Activated T-cell treated with anti-CD3 and anti-CD28 coated beads, Interleukin-2, amount 50 U/mL, for 4 hours (primary cell): ENCODE measurements at regions not wholly inside any gene's neighbourhood (a gene's known extent, or its start where the extent isn't known, plus 50 kb on each side); places are given as distances from the start of the nearest gene placed in this dataset.
"Not testable (repeated sequence)": the region's sequence is repeated elsewhere in the genome, so short reads cannot be mapped to it uniquely, and the experiment has no call there.

Source experiments
- ATAC-seq, 2 donors: fragments of 200-7000 bp; cut with Tn5 transposase; one replicate each; pipeline ENCODE4 v1.10.0; 2021
- DNase-seq: peaks from one replicate; pipeline ENCODE4 v3.0.0-alpha.2; 2020
- H3K27me3 Mint-ChIP-seq: one replicate; pipeline ENCODE4 v1.8.0; 2021; ENCODE audit warnings: low read depth, mixed read lengths
- H3K36me3 Mint-ChIP-seq: one replicate; pipeline ENCODE4 v1.8.0; 2022; ENCODE audit warnings: mixed read lengths; ENCODE audit not compliant: insufficient read depth
- H3K4me1 Mint-ChIP-seq: one replicate; pipeline ENCODE4 v1.8.0; 2021; ENCODE audit warnings: low read depth, mixed read lengths
- H3K4me3 Mint-ChIP-seq: one replicate; pipeline ENCODE4 v1.8.0; 2021; ENCODE audit warnings: mild to moderate bottlenecking, moderate library complexity, mixed read lengths
- H3K9me3 Mint-ChIP-seq: one replicate; pipeline ENCODE4 v1.8.0; 2021; ENCODE audit warnings: mixed read lengths

DNA sequence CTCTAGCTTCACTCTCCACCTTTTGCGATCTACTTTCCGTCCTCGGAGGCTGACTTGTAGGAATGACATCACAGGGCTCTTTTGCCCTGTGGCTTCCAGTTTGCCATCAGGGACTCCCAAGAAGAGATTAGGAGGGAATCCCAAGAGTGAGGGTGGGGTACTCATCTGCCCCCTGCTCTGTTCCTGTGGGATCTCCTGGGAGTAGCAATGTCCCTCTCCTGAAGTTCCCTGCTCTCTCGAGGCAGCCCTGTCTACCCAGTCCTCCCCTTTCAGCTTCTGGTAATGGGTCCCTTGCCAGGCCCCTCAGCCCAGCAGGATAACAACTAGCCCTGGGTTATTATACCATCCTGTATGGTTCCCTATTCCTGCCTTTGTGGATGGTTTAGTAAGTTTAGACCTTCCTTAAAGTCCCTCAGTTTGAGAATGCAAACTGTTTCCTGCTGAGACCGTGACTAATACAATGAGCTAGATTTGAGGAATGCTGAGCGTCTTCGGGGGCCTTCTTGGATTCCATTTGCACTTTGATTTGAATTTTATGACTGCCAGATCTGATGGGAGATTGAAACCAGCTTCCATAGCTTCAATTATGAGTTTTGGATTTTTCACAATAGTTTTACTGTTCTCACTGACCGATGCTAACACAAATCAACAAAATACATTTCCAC is 73.7 kb upstream of the IPO5 start:
- Mint-ChIP-seq H3K4me3 (no peak overlapping the region), H3K9me3 (no peaks in the 10 kb centered on the region), H3K27me3 (peaks cover 22% of the 10 kb centered on the region), H3K4me1 (no peaks in the 10 kb centered on the region), H3K36me3 (no peaks in the 10 kb centered on the region)
- ATAC-seq (no peak), DNase-seq (no peak)

DNA sequence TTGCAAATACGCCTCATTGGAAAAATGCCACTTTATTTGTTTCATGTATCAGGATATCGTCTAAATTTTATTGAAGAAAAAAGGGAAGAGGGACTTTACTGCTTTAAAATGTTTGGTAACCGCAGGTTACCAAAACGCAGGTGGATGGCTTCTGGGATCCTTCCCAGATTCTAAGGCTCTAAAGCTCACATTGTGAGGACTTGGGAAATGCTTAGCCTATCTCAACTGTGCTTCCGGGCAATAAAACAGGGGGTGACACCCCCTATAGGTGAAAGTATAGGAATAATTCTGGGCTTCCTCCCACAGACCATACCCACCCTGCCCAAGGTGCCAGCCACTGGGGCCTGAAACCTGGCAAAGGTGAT is 73.2 kb upstream of the IPO5 start:
- Mint-ChIP-seq H3K9me3 (no peaks in the 10 kb centered on the region), H3K27me3 (peaks cover 22% of the 10 kb centered on the region), H3K4me3 (no peak overlapping the region), H3K36me3 (no peaks in the 10 kb centered on the region), H3K4me1 (no peaks in the 10 kb centered on the region)
- no peak for ATAC-seq
- DNase-seq = no peak

DNA sequence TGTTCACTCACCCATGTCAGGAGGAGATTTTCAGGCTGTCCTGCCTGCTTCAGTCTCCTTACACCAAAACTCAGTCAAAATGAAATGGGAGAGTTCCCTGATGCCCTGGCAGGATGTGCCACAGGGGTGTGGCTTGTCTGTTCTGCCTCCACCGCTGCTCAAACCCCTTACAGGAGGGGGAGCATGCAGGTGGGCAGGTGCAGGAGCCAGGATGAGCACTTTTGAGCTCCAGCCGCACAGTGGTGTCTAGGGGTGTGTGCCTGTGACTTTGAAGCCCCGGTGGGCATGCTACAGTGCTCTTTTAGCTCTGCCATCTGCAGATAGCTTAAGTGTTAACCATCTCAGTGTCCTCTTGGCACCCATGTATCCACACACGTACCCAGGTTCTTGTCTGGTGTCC is 71.9 kb upstream of the IPO5 start:
- no peaks in the 10 kb centered on the region for H3K9me3 Mint-ChIP-seq
- H3K4me1 Mint-ChIP-seq = no peaks in the 10 kb centered on the region
- H3K36me3 Mint-ChIP-seq = no peaks in the 10 kb centered on the region
- H3K27me3 Mint-ChIP-seq = peaks cover 28% of the 10 kb centered on the region
- H3K4me3 Mint-ChIP-seq = no peak overlapping the region
- ATAC-seq (no peak), DNase-seq (no peak)

DNA sequence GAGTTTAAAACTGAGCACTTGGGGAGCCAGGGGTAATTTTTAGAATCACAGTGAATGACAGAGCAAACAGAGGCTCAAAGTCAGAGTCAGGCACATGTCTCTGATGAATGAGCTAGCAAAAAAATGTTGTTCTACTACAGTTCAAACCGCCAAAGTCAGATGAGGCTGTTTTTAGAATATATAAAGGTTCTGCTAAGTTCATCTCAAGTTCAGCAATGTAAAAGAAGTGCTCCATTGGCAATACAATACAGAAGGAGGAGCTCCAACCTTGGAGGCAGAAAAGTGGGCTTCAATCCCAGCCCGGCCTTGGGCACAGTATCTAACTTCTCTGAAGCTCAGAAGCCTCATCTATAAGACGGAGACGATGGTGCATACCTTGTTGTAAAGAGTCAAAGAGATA is 70.1 kb upstream of the IPO5 start:
- Mint-ChIP-seq H3K9me3 (no peaks in the 10 kb centered on the region), H3K36me3 (no peaks in the 10 kb centered on the region), H3K27me3 (peaks cover 29% of the 10 kb centered on the region), H3K4me1 (no peaks in the 10 kb centered on the region), H3K4me3 (no peak overlapping the region)
- ATAC-seq (no peak), DNase-seq (no peak)

DNA sequence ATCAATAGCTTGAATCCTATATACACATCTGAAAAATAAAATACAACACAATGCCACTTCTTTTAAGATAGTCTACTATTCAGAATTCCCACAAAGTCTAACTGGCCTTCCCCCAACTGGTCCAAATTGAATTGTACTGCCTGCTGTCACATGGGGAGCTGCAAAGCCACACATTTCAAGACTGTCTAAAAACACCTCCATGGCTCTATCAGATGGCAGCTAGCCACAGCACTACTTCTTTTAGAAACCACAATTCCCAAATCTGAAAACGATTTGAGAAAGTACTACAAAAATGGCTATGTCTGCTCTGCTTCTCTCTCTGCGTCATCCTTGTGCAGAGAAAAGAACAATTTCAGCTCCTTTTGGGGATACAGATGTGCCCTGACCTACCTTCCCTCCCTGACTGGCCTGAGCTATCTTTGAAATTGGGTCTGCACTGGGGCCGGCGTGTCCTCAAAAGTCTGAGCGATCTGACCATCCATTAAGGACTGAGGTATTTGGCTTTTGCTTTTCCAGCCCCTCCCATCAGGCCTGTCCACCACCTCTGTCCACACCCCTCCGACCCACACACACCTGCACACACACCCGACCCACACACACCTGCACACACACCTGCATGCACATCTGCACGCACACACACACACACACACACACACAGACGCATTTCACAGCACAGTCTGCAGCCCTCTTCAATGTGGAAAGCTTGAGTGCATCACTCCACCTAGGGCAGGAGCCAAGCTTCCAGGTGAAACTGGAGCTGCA is 68.6 kb upstream of the IPO5 start:
- no peaks in the 10 kb centered on the region for H3K4me1 Mint-ChIP-seq

DNA sequence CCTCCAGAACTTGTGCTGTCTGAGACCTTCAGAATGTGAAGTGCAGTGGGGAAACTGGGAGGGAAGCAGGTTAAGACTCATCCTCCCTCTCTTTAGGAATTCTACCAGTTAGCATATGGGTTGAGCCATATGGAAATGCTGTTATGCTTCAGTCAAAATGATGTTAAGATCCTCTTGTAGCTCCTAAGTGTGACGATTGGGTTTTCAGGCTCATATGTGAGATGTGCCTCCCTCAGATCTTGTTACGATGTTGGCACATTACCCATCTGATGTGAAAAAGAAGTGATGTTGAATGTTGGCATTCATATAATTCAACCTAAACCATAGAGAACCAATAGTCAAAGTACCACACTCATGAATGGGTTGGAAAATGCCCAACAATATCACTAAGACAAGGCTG is 67.8 kb upstream of the IPO5 start:
- no peaks in the 10 kb centered on the region for H3K36me3 Mint-ChIP-seq
- H3K9me3 Mint-ChIP-seq = no peaks in the 10 kb centered on the region
- H3K27me3 Mint-ChIP-seq = peaks cover 27% of the 10 kb centered on the region
- no peak for DNase-seq
- no peak for ATAC-seq
- H3K4me1 Mint-ChIP-seq = no peaks in the 10 kb centered on the region
- H3K4me3 Mint-ChIP-seq = no peak overlapping the region

More for the DNA sequence above, 68.6 kb upstream of the IPO5 start:
- Mint-ChIP-seq H3K4me3 (no peak overlapping the region), H3K36me3 (no peaks in the 10 kb centered on the region), H3K27me3 (peaks cover 29% of the 10 kb centered on the region), H3K9me3 (no peaks in the 10 kb centered on the region)
- DNase-seq (no peak), ATAC-seq (no peak)

DNA sequence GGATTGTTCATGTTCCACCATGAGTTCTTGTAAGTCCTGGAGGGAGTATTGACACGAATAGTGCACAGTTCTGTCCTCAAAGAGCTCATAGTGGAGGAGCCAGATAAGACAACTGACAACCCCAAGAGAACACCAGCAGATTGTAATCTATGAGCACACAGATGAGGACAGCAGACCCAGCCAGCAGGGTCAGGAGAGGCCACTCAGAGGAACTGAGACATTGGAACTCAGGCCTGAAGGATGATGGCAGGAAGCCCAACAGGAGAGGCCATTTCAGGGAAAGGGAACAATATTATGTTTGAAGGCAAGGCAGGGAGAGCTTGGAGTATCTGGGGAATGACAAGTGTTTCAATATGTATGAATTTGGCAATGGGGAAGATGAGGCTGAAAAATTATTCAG is 63.7 kb upstream of the IPO5 start:
- Mint-ChIP-seq H3K36me3 (no peaks in the 10 kb centered on the region), H3K9me3 (peaks cover 11% of the 10 kb centered on the region), H3K4me1 (no peaks in the 10 kb centered on the region), H3K27me3 (peaks cover 14% of the 10 kb centered on the region), H3K4me3 (no peak overlapping the region)
- ATAC-seq (no peak), DNase-seq (no peak)

DNA sequence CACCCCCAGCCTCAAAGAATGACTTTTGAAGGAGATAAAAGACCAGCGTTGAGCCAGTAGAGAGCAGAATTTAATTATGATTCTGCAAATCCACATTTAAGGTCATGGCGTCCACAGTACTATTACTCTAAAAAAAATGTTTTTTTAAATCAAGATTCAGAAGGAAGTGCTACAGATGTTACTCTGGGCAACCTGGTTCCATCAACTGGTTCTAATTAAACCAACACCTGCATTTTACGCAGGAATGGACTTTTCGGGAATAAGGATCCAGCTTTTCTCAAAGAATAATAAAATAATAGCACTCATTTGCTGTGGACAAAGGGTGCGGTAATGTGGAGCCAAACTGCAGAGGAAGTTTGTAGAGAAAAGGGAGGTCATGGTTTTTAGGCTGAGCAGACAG is 62.9 kb upstream of the IPO5 start:
- peaks cover 13% of the 10 kb centered on the region for H3K27me3 Mint-ChIP-seq
- no peak overlapping the region for H3K4me3 Mint-ChIP-seq
- DNase-seq (no peak), ATAC-seq (no peak)
- H3K9me3 Mint-ChIP-seq = peaks cover 12% of the 10 kb centered on the region
- H3K36me3 Mint-ChIP-seq = no peaks in the 10 kb centered on the region
- H3K4me1 Mint-ChIP-seq = no peaks in the 10 kb centered on the region

DNA sequence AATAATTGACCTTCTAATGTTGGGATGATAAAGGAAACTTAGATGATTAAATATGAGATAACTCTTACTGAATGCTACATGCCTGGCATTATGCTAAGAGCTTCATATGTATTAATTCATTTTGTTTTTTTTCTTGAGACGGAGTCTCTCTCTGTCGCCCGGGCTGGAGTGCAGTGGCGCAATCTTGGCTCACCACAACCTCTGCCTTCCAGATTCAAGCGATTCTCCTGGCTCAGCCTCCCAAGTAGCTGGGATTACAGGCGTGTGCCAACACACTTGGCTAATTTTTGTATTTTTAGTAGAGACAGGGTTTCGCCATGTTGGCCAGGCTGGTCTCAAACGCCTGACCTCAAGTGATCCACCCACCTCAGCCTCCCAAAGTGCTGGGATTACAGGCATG is 61.5 kb upstream of the IPO5 start:
- H3K27me3 Mint-ChIP-seq, DNase-seq, ATAC-seq, H3K36me3 Mint-ChIP-seq, H3K4me1 Mint-ChIP-seq, H3K4me3 Mint-ChIP-seq: not testable (repeated sequence)
- peaks cover 14% of the 10 kb centered on the region for H3K9me3 Mint-ChIP-seq

DNA sequence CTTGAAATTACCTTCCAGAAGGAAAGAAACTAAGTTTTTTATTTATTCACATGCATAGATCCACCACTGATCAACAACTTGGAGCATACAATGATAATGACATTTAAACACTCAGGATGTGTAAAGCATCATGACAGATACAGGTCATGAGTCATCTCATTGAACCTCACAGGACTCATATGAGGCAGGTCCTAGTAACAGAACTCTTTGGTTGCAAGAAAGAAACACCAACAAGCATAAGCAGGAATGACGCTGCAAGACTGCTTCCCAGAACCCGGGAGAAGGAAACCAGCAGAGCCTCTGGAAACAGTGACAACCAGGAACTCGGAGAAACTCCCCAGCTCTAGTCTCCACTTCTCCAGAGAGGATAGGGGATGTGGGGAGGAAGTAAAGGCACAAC is 60.8 kb upstream of the IPO5 start:
- DNase-seq (no peak), ATAC-seq (no peak)
- Mint-ChIP-seq H3K9me3 (peaks cover 14% of the 10 kb centered on the region), H3K27me3 (peaks cover 8% of the 10 kb centered on the region), H3K4me1 (no peaks in the 10 kb centered on the region), H3K4me3 (no peak overlapping the region), H3K36me3 (no peaks in the 10 kb centered on the region)

DNA sequence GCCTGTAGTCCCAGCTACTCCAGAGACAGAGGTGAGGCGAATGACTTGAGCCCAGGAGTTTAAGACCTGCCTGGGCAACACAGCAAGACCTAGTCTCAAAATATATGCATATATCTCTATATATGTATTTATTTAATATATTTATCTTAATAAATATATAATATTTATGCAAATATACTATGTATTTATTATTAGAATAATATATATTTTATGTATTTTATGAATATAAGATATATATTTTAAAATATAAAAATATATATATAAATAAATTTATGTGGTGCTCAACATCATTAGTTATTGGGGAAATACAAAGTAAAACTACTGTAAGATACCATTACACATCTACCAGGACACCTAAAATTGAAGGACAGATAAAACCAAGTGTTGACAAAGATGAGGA is 58.1 kb upstream of the IPO5 start:
- Mint-ChIP-seq H3K4me3 (no peak overlapping the region), H3K9me3 (peaks cover 14% of the 10 kb centered on the region), H3K36me3 (no peaks in the 10 kb centered on the region), H3K4me1 (no peaks in the 10 kb centered on the region), H3K27me3 (peaks cover 11% of the 10 kb centered on the region)
- ATAC-seq = no peak
- DNase-seq = no peak

DNA sequence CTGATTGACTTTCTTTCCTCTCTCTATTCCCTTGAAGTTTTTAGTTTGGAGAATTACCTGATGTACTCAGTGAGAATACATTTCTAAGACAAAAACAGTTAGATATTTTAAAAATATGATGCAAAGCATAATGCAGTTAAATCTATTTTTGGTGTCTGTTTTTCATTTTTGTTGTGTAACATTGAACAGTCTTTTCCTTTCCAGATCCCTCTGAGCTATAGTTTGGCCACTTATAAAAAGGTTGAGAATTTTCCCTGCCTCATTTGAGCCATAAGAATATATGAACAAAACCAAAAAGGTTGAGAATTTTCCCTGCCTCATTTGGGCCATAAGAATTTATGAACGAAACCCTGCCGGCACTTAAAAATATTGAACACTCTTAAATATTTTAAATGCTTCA is 57.0 kb upstream of the IPO5 start:
- no peak for ATAC-seq
- no peaks in the 10 kb centered on the region for H3K36me3 Mint-ChIP-seq
- no peaks in the 10 kb centered on the region for H3K4me1 Mint-ChIP-seq
- H3K4me3 Mint-ChIP-seq = no peak overlapping the region
- peaks cover 11% of the 10 kb centered on the region for H3K27me3 Mint-ChIP-seq
- no peak for DNase-seq
- H3K9me3 Mint-ChIP-seq = peaks cover 14% of the 10 kb centered on the region

DNA sequence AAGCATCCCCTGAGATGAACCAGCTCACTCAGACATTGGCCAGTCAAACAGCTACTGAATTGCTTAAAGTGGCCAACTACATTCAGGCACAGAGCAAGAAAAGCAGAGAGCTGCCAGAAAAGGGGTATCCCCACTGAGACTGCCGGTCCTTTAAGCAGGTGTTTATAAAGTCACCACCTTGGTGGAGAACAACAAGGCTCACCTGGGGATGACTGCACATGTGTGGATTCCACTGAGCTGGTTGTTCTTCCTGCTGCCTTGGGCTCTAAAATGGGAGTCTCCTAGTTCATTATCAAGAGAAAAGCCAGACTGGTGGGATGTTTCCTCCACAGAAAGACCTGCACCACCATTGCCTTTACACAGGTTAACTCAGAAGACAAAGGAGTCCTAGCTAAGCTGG is 51.8 kb upstream of the IPO5 start:
- ATAC-seq (no peak), DNase-seq (no peak)
- H3K4me3 Mint-ChIP-seq = no peak overlapping the region
- no peaks in the 10 kb centered on the region for H3K9me3 Mint-ChIP-seq
- H3K36me3 Mint-ChIP-seq = no peaks in the 10 kb centered on the region
- H3K27me3 Mint-ChIP-seq = peaks cover 16% of the 10 kb centered on the region
- no peaks in the 10 kb centered on the region for H3K4me1 Mint-ChIP-seq
